GM12873 (cell line): ENCODE measurements at regions not wholly inside any gene's neighbourhood (a gene's known extent, or its start where the extent isn't known, plus 50 kb on each side); places are given as distances from the start of the nearest gene placed in this dataset.

Experiments used
- CTCF ChIP-seq: IDR thresholded peaks from 2 replicates; pipeline ENCODE4 v1.5.1; 2012; ENCODE audit warnings: low read depth, mild to moderate bottlenecking, moderate library complexity, low read length, control low read depth; ENCODE audit not compliant: insufficient read depth; ENCODE audit errors: missing control alignments

- TF ChIP-seq CTCF: no peak
Measured at GRCh38 chr3:10561946-10562560, 56.7 kb upstream of the ATP2B2 start.

GRCh38 chr3:10563396-10563795 is 58.0 kb upstream of the ATP2B2 start:
- no peak for TF ChIP-seq CTCF

- TF ChIP-seq CTCF: no peak
Measured at GRCh38 chr3:10565814-10566213, 60.4 kb upstream of the ATP2B2 start.

DNA sequence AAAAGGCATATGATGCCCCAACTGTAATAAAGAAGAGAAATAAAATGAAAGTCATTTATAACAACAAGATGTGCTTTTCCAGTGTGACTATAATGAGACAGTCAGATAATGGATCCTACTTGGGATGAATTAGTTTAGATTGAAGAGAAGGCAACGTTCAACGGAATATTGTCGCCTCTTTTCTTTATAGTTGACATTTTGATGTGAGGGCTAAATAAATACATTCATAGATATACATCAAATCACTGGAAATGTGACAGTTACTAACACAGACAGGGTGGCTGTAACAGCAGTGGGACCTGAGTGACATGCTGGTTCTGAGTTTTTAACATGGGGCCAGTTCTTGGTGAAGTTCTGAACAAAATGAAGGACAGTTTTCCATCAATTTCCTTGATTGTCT is 61.1 kb upstream of the ATP2B2 start:
- no peak for TF ChIP-seq CTCF

DNA sequence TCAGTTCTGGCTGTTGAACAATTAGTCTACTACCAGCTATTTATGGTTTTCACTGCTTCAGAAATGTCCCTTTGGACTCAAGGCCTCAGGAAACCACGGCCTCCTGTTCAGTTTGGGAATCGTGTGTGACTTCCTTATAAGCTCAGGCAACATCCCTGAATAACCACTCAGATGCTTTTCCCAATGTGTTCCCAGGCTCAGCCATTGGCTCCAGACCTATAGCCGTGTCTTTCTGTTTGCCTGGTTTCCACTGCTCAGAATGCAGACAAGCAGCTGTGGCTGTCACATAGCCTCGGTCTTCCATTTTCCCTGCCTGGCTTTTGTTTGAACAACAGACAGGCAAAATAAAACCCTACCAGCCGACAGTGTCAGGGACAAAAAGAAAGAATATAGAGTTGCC is 63.2 kb upstream of the ATP2B2 start:
- TF ChIP-seq CTCF: no peak

DNA sequence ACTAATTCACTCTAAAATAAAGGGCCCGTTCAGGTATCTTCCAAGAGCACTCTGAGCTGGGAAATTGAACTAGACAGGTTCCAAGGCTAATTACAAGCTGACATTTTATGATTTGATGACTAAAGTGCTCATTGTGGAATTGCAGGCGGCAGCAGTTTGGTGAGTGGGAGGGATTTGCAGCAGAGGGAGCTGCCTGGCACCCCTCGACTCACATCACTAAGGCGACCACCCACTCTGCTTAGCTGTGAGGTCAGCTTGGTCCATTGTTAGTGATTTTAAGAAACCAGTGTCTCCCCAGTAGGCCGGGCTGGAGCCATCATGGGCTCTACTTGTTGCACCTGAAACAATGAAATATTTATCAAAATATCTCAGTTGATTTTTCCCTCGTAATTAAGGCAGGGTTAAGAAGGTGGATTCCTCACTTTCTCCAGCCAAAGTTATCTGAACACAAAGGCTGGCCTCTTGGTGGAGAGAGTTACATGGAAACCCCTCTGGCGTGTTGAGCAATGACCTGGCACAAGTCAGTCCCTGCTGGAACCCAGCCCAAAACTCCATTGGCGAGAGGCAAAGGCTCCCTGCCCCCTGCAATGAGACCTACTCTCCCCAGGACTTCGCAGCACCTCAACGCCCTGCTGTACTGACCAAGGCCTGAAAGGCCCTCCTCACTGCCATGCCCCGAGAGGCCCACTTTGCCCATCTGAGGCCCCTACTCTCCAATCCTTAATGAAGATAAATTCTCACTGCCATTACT is 65.0 kb upstream of the ATP2B2 start:
- no peak for TF ChIP-seq CTCF

DNA sequence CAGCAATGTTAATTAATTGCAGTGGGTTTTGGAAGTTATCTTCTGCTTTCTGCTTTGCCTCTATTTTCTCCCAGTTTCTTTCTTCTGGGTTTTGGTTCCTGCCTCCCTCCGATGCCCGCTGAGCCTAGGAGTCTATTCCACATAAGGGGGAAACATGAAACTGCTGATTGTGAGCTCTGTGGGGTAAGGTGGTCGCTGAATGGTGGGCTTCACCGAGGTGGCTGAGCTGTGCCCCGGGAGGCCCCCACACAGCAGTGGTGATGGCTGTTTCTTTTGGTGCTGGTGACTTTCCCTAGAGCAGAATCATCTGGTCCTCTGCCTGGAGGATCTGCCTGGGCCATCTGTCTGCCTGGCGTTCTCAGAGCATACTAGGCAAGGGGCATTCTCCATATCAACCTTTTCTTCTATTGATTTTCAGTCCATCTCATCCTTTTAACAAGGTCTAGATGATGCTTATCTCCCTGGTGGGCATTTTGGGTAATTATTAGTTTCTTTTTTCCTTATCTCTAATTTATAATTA is 68.8 kb upstream of the ATP2B2 start:
- TF ChIP-seq CTCF: no peak
